Naive thymus-derived CD4-positive, alpha-beta T cell (primary cell): ENCODE measurements at regions not wholly inside any gene's neighbourhood (a gene's known extent, or its start where the extent isn't known, plus 50 kb on each side); places are given as distances from the start of the nearest gene placed in this dataset.

Experiments used
- ATAC-seq: fragments of 150-1000 bp; cut with Tn5 transposase; 2 replicates; pipeline ENCODE4 v1.10.0; 2021; ENCODE audit warnings: mild to moderate bottlenecking, moderate library complexity
- CTCF ChIA-PET: fragments of 350-600 bp; sonication (Branson Sonifier 250); formaldehyde crosslinking; loops from one replicate; lab custom pipeline; 2021; ENCODE audit warnings: antibody characterized with exemption; lab: Charles Lee
- POLR2A ChIA-PET: fragments of 350-600 bp; sonication (Branson Sonifier 250); formaldehyde crosslinking; loops from one replicate; lab custom pipeline; 2021; ENCODE audit warnings: antibody characterized with exemption, inconsistent platforms; lab: Charles Lee
- DNase-seq, 9 donors: peaks; one replicate each; pipeline versions ENCODE4 v3.0.0 to v3.0.0-alpha.2; 2020 to 2022; ENCODE audit warnings: mixed read lengths in 1 of 9
- H3K27ac ChIP-seq: one replicate; pipeline ENCODE4 v1.7.0; 2013; ENCODE audit warnings: mild to moderate bottlenecking, low read depth, low read length, moderate library complexity
- H3K27me3 ChIP-seq, 2 donors: one replicate each; pipeline ENCODE4 v1.7.0; 2013; ENCODE audit warnings: low read length in 2 of 2, mild to moderate bottlenecking in 2 of 2, moderate library complexity in 2 of 2; ENCODE audit not compliant: control insufficient read depth in 2 of 2, insufficient read depth in 2 of 2
- H3K36me3 ChIP-seq, 3 experiments: 1 replicate in 2 of 3; 2 replicates in 1 of 3; pipeline ENCODE4 v1.7.0; 2013; ENCODE audit warnings: low read length in 3 of 3, mild to moderate bottlenecking in 3 of 3, moderate library complexity in 1 of 3; ENCODE audit not compliant: insufficient read depth in 3 of 3, control insufficient read depth in 2 of 3
- H3K4me1 ChIP-seq, 2 donors: one replicate each; pipeline ENCODE4 v1.7.0; 2013; ENCODE audit warnings: low read length in 2 of 2, mild to moderate bottlenecking in 2 of 2, moderate library complexity in 1 of 2; ENCODE audit not compliant: control insufficient read depth in 2 of 2, insufficient read depth in 2 of 2
- H3K4me3 ChIP-seq: 2 replicates; pipeline ENCODE4 v1.7.0; 2013; ENCODE audit warnings: mild to moderate bottlenecking, low read length
- H3K9me3 ChIP-seq, 3 experiments: 1 replicate in 2 of 3; 2 replicates in 1 of 3; pipeline ENCODE4 v1.7.0; 2013; ENCODE audit warnings: low read length in 3 of 3; ENCODE audit not compliant: control insufficient read depth in 2 of 3
- H3K27ac Mint-ChIP-seq, 9 donors: one replicate each; pipeline ENCODE4 v1.8.0; 2020 to 2022; ENCODE audit warnings: mixed read lengths in 9 of 9, mild to moderate bottlenecking in 8 of 9, moderate library complexity in 5 of 9, inconsistent platforms in 2 of 9
- H3K27me3 Mint-ChIP-seq, 5 donors: one replicate each; pipeline ENCODE4 v1.8.0; 2021 to 2022; ENCODE audit warnings: mixed read lengths in 5 of 5, mild to moderate bottlenecking in 1 of 5
- H3K36me3 Mint-ChIP-seq, 5 donors: one replicate each; pipeline ENCODE4 v1.8.0; 2020 to 2022; ENCODE audit warnings: mixed read lengths in 5 of 5, mild to moderate bottlenecking in 3 of 5, inconsistent platforms in 1 of 5
- H3K4me1 Mint-ChIP-seq, 7 donors: one replicate each; pipeline ENCODE4 v1.8.0; 2020 to 2022; ENCODE audit warnings: mixed read lengths in 7 of 7, mild to moderate bottlenecking in 3 of 7, inconsistent platforms in 1 of 7
- H3K4me3 Mint-ChIP-seq, 10 donors: one replicate each; pipeline ENCODE4 v1.8.0; 2020 to 2022; ENCODE audit warnings: mild to moderate bottlenecking in 10 of 10, mixed read lengths in 10 of 10, moderate library complexity in 6 of 10, inconsistent platforms in 2 of 10
- H3K9me3 Mint-ChIP-seq, 11 donors: one replicate each; pipeline ENCODE4 v1.8.0; 2020 to 2022; ENCODE audit warnings: mixed read lengths in 11 of 11, mild to moderate bottlenecking in 4 of 11, inconsistent platforms in 1 of 11, moderate library complexity in 1 of 11
- intact Hi-C, 2 donors: fragments of 100-400 bp; cut with micrococcal nuclease; formaldehyde crosslinking; loops; one replicate each; pipeline ENCODE4 v1.15.1; 2023

DNA sequence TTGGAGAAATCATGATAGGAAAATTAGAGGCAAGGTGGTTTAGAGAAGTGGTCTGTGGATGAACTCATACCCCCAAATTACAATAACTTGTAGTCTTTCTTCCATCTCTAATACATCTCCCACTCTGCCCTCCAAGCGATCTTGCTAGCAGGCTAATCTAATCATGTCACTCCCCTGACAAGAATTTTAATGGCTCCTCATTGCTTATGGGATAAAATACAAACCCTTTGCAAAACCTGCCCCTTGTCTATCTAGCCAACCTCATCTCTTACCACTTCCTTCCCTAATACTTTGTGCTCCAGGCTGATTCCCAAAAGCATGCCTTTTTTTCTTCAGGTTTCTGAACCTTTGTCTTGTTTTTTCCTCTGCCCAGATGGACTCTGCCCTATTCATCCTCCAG lies 71.3 kb upstream of the LRRN2 start:
- H3K27ac Mint-ChIP-seq: no peak overlapping the region
- no peaks in the 10 kb centered on the region for H3K4me1 ChIP-seq
- H3K4me3 ChIP-seq: no peak overlapping the region
- no peaks in the 10 kb centered on the region for H3K36me3 ChIP-seq
- no peak overlapping the region for H3K27ac ChIP-seq
- H3K9me3 ChIP-seq: no peaks in the 10 kb centered on the region
- CTCF ChIA-PET: no interaction called here
- no peaks in the 10 kb centered on the region for H3K36me3 Mint-ChIP-seq
- no peaks in the 10 kb centered on the region for H3K9me3 Mint-ChIP-seq
- DNase-seq (no peak), ATAC-seq (no peak)
- no peak overlapping the region for H3K4me3 Mint-ChIP-seq
- H3K27me3 ChIP-seq: no peaks in the 10 kb centered on the region
- intact Hi-C loops: no loop called here
- peaks cover 0 to 16% (median 11%) of the 10 kb centered on the region in 5 donors for H3K27me3 Mint-ChIP-seq
- POLR2A ChIA-PET: no interaction called here
- H3K4me1 Mint-ChIP-seq: peaks cover 0 to 6% (median 0%) of the 10 kb centered on the region in 7 donors

DNA sequence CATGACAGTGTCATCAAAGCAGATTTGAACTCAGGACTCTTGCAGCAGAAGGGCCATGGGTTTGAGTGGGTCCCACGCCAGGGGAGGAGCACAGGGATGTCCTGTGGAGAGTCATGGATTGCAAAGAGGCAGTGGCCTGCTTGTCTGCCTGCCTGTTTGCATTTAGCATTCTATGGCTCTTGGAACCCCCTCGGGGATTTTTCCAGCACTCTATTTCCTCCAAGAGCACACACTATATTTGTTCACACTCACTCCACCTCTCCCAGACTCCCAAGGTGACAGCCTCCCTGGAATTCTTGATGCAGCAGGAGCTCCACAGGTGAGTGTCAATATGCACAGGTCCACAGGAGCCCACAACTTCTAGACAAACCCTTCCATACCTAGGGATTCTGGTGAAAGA lies 73.1 kb upstream of the LRRN2 start:
- Mint-ChIP-seq H3K4me1 (peaks cover 2 to 11% (median 4%) of the 10 kb centered on the region in 7 donors), H3K9me3 (peaks cover 0 to 1% (median 0%) of the 10 kb centered on the region in 11 donors), H3K4me3 (no peak overlapping the region), H3K27ac (no peak overlapping the region), H3K36me3 (no peaks in the 10 kb centered on the region), H3K27me3 (peaks cover 0 to 8% (median 1%) of the 10 kb centered on the region in 5 donors)
- ATAC-seq (no peak), DNase-seq (no peak)
- intact Hi-C loops: no loop called here
- Histone ChIP-seq H3K27ac (no peak overlapping the region), H3K9me3 (no peaks in the 10 kb centered on the region), H3K4me3 (no peak overlapping the region), H3K27me3 (no peaks in the 10 kb centered on the region), H3K36me3 (no peaks in the 10 kb centered on the region), H3K4me1 (peaks cover 2 to 4% of the 10 kb centered on the region in 2 donors)
- ChIA-PET POLR2A (interaction anchor here (0.7 kb wide), 1 partner anchor 121 kb away, joined by 3 read pairs; no protein-coding TSS in a partner anchor), CTCF (interaction anchor here (0.8 kb wide), 1 partner anchor 49 kb away, joined by 4 read pairs; no protein-coding TSS in a partner anchor)

DNA sequence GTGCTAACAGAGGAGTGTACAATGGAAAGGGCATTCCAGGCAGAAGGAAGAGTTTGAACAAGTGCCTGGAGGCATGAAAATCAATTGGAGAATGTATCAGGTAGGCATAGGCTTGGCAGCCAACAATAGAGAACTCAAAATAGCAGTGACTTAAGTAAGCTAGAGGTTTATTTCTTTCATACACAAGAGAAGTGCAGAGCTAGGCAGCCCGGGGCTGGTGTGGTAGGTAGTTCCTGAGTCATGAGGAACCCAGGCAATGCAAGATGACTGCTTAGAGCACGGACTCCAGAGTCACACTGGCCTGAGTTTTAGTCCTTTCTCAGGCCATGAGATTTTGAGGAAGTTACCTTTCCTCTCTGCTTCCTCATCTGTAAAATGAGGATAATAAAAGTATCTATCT lies 74.8 kb upstream of the LRRN2 start:
- H3K4me1 Mint-ChIP-seq: peaks cover 5 to 16% (median 7%) of the 10 kb centered on the region in 7 donors
- no peak overlapping the region for H3K4me3 ChIP-seq
- peaks cover 4 to 9% of the 10 kb centered on the region in 2 donors for H3K4me1 ChIP-seq
- peaks cover 0 to 1% (median 0%) of the 10 kb centered on the region in 11 donors for H3K9me3 Mint-ChIP-seq
- POLR2A ChIA-PET: no interaction called here
- no peaks in the 10 kb centered on the region for H3K27me3 ChIP-seq
- H3K27ac ChIP-seq: no peak overlapping the region
- no peaks in the 10 kb centered on the region for H3K36me3 Mint-ChIP-seq
- H3K27ac Mint-ChIP-seq: no peak overlapping the region
- H3K4me3 Mint-ChIP-seq: no peak overlapping the region
- H3K27me3 Mint-ChIP-seq: peaks cover 0 to 16% (median 0%) of the 10 kb centered on the region in 5 donors
- no peaks in the 10 kb centered on the region for H3K36me3 ChIP-seq
- CTCF ChIA-PET: interaction anchor here (0.6 to 2.5 kb wide), 5 partner anchors 10 to 253 kb away, joined by 3 to 6 read pairs (median 4); no protein-coding TSS in a partner anchor
- no peaks in the 10 kb centered on the region for H3K9me3 ChIP-seq
- no peak for ATAC-seq
- intact Hi-C loops: loop anchor here (5.0 kb wide), 4 partner anchors 243 to 328 kb away; partner anchors contain the start of gene MDM4 (in 1 of the 2)
- DNase-seq: no peak

DNA sequence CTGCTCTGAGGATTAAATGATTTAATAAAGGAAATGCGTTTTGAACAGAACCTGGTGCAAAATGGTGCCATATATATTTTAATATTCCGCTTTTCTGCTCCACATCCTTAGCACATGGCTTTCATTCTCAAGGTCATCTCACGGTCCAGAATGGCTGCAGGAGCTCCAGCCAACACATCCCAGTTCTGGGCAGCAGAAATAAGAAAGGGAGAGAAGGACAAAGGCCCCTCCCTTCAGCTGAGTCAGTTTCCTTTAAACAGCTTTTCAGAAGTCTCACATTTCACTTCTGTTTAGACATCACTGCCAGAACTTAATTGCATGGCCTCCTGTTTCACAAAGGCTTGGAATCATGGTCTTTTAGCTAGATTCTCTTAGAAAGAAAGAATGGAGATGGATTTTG lies 75.2 kb upstream of the LRRN2 start:
- peaks cover 4 to 9% of the 10 kb centered on the region in 2 donors for H3K4me1 ChIP-seq
- H3K4me3 ChIP-seq: no peak overlapping the region
- DNase-seq (no peak), ATAC-seq (no peak)
- H3K9me3 ChIP-seq: no peaks in the 10 kb centered on the region
- no peak overlapping the region for H3K27ac Mint-ChIP-seq
- intact Hi-C loops: loop anchor here (5.0 kb wide), 4 partner anchors 243 to 328 kb away; partner anchors contain the start of gene MDM4 (in 1 of the 2)
- no peaks in the 10 kb centered on the region for H3K27me3 ChIP-seq
- H3K27ac ChIP-seq: no peak overlapping the region
- peaks cover 5 to 16% (median 7%) of the 10 kb centered on the region in 7 donors for H3K4me1 Mint-ChIP-seq
- H3K36me3 ChIP-seq: no peaks in the 10 kb centered on the region
- peaks cover 0 to 1% (median 0%) of the 10 kb centered on the region in 11 donors for H3K9me3 Mint-ChIP-seq
- H3K27me3 Mint-ChIP-seq: peaks cover 0 to 20% (median 0%) of the 10 kb centered on the region in 5 donors
- no peaks in the 10 kb centered on the region for H3K36me3 Mint-ChIP-seq
- POLR2A ChIA-PET: interaction anchor here (0.6 kb wide), 1 partner anchor 204 kb away, joined by 3 read pairs; no protein-coding TSS in a partner anchor
- H3K4me3 Mint-ChIP-seq: no peak overlapping the region
- CTCF ChIA-PET: interaction anchor here (0.5 to 2.5 kb wide), 6 partner anchors 10 to 254 kb away, joined by 3 to 6 read pairs (median 4); no protein-coding TSS in a partner anchor

DNA sequence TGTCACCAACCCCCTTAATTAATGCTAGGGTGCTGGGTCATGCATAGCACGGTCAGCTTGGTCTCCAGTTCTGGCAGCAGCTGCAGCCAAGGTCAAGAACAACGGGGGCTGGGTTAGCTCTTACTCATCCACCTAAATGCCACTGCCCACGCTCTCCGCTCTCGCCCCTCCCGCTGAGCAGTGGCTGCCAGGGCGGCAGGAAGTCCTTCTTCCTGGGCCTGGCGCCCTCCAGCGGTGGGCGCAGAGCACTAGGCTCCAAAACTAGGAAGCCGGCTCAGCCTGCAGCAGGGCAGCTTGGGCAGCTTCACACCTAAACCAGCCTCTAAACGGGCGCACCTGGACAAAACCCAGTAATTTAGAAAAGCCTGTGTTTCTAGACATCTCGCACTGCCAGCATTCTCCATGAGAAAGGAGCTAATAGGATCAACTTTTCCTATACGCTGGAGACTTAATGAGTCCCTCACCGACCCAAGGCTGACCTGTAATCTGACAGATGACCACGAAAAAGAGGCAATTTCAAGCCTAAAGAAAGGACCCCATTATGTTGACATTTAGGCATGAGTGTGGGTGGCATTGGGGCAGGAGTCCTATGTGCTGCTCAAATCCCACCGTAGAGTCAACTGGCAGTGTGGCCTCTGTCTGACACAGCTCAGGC lies 78.4 kb upstream of the LRRN2 start:
- Histone ChIP-seq H3K36me3 (no peaks in the 10 kb centered on the region), H3K9me3 (no peaks in the 10 kb centered on the region), H3K27ac (no peak overlapping the region), H3K4me1 (peaks cover 4 to 9% of the 10 kb centered on the region in 2 donors), H3K27me3 (no peaks in the 10 kb centered on the region), H3K4me3 (peak overlapping the region; percentile 27)
- peak overlapping the region; percentile 46 to 74 (median 60) for H3K4me3 Mint-ChIP-seq
- ChIA-PET POLR2A (interaction anchor here (0.9 kb wide), 1 partner anchor 198 kb away, joined by 3 read pairs; no protein-coding TSS in a partner anchor), CTCF (interaction anchor here (0.7 to 2.8 kb wide), 17 partner anchors 12 to 285 kb away, joined by 3 to 38 read pairs (median 3); no protein-coding TSS in a partner anchor)
- H3K4me1 Mint-ChIP-seq: peaks cover 6 to 16% (median 7%) of the 10 kb centered on the region in 7 donors
- H3K9me3 Mint-ChIP-seq: peaks cover 0 to 1% (median 0%) of the 10 kb centered on the region in 11 donors
- intact Hi-C loops: loop anchor here (1.0 to 5.0 kb wide), 9 partner anchors 43 to 602 kb away; partner anchors contain the start of gene MDM4 (in 1 of the 2)
- peaks cover 3 to 41% (median 11%) of the 10 kb centered on the region in 5 donors for H3K27me3 Mint-ChIP-seq
- ATAC-seq: peak; percentile 96
- H3K36me3 Mint-ChIP-seq: no peaks in the 10 kb centered on the region
- DNase-seq: peak; percentile 44 to 80 (median 66)
- no peak overlapping the region for H3K27ac Mint-ChIP-seq

DNA sequence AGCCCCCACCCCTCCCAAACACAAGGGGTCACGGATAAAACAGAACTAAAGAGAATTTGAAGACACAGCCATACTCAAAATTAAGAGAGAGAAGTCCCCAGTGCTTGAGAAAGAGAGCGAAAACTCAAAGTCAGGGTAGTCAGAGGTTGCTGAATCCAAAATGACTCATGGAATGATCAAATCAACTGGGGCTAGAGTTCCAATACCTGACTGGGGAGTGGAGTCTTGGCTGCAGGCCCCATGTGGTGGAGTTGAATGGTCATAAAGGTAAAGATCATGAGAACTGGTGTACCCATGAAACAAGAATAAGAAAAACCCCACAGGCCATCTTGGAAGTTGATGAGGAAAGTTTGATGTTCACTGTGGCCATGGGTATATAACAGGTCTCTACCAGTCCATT lies 84.5 kb upstream of the LRRN2 start:
- DNase-seq (no peak), ATAC-seq (no peak)
- CTCF ChIA-PET: no interaction called here
- POLR2A ChIA-PET: no interaction called here
- Histone ChIP-seq H3K4me1 (no peaks in the 10 kb centered on the region), H3K27me3 (no peaks in the 10 kb centered on the region), H3K27ac (no peak overlapping the region), H3K9me3 (no peaks in the 10 kb centered on the region), H3K36me3 (no peaks in the 10 kb centered on the region), H3K4me3 (no peak overlapping the region)
- H3K4me1 Mint-ChIP-seq: peaks cover 0 to 2% (median 0%) of the 10 kb centered on the region in 7 donors
- no peak overlapping the region for H3K27ac Mint-ChIP-seq
- intact Hi-C loops: no loop called here
- H3K9me3 Mint-ChIP-seq: no peaks in the 10 kb centered on the region
- peaks cover 16 to 80% (median 22%) of the 10 kb centered on the region in 5 donors for H3K27me3 Mint-ChIP-seq
- no peak overlapping the region for H3K4me3 Mint-ChIP-seq
- no peaks in the 10 kb centered on the region for H3K36me3 Mint-ChIP-seq
